DMS53 treated with DMSO at 0.1 percent for 48 hours (cell line): ENCODE measurements at regions not wholly inside any gene's neighbourhood (a gene's known extent, or its start where the extent isn't known, plus 50 kb on each side); places are given as distances from the start of the nearest gene placed in this dataset.

ENCODE experiments used
- DNase-seq: peaks from one replicate; lab custom pipeline; 2025; ENCODE audit not compliant: unreplicated experiment; lab: John Stamatoyannopoulos, UW

DNA sequence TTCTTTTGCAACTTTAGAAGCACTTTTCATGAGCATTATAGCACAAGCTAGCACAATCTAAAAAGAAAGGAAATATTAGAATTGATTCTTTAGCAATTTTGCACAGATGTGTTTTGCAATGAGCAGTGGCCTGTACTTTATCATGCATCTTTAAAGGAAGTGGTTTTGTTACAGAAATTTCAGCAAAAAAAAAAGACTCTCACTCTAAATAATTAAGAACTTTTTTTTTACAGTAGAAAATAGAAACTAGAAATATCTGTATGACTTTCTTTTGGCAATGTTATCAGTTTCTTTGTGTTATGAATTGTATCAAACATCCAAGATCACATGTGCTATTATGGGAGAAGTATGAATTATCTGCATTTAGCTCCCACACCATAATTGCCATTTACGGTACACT lies 195.7 kb upstream of the KLF6 start:
- no peak for DNase-seq

GRCh38 chr10:3980144-3980543 lies 195.1 kb upstream of the KLF6 start:
- no peak for DNase-seq

GRCh38 chr10:3978761-3979160 lies 193.8 kb upstream of the KLF6 start:
- no peak for DNase-seq

- no peak for DNase-seq
Measured at GRCh38 chr10:3978174-3978573, 193.2 kb upstream of the KLF6 start.

GRCh38 chr10:3977761-3978160 lies 192.8 kb upstream of the KLF6 start:
- DNase-seq, result no peak

- peak; percentile 16 for DNase-seq
Measured at GRCh38 chr10:3976718-3977117, 191.7 kb upstream of the KLF6 start.

- DNase-seq, result no peak
Measured at GRCh38 chr10:3976171-3976570, 191.2 kb upstream of the KLF6 start.

DNA sequence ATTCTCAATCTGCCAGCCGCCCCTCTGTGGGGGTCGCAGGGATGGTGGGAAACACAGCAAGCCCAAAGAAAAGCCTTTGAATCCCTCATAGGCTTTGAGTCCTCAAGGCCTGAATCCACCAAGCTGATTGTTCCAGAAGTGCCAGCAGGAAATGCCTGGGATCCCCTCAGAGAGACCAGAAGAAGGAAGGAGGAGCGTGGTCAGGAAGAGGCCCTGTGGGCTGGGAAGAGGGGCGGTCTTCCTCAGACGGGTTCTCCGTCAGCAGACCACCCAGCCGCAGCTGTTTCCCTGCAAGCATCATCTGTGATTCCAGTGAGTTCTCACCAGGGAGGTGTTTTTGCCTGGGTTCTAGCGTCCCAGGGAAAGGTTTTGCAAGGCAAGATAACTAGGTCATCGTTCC lies 190.0 kb upstream of the KLF6 start:
- DNase-seq, result no peak

GRCh38 chr10:3972460-3973301 lies 187.7 kb upstream of the KLF6 start:
- no peak for DNase-seq

GRCh38 chr10:3971713-3972112 lies 186.7 kb upstream of the KLF6 start:
- no peak for DNase-seq

DNA sequence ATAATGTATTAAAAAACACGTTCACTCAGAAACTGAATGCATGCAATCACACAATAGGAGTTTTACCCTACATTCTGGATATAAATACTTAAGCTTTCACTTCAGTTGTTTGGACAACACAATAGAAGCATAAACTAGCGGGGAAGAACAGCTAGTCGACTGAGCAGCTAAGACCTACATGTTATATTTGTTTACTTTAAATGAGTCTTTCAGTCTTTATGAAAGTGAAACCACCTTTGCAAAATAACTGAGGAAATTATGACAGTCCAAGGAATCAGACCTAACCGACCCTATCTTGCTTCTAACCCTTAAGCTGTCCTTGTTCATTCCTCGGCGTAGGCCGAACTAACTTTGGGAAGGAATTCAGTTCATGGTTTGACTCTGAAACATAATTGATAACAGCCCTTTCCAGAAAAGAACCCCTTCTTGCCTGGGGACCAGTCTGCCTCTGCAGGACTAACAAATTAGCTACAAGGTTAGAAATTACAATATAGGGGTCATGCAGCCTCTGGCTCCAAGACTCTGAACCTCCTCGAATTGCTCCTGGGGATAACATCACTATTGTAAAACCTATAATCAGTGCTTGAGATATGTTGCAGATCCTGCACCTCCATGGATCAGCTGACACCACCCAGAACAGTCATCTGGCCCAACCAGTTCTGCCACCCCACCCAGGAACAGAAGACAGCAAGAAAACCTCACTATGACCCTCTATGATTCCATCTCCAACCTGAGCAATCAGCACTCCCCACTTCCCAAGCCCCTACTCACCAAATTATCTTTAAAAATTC lies 185.1 kb upstream of the KLF6 start:
- no peak for DNase-seq

DNA sequence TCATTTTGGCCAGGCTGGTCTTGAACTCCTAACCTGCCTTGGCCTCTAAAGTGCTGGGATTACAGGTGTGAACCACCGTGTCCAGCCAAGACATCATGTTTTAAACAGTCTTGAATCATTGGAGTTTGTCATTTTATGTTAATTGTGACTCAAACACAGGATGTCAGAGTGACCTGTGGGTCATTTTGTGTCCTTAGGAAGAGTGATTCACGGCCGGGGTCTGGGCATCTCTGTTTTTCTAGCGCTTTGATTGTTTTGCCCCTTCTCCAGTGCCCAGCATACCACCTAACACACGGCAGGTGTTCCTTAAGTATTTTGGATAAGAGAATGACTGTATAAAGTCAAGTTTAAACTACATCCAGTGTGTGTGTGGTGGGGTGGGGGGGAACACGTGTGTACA lies 183.7 kb upstream of the KLF6 start:
- DNase-seq, result no peak

- DNase-seq, result no peak
Measured at GRCh38 chr10:3964516-3964915, 179.5 kb upstream of the KLF6 start.

DNA sequence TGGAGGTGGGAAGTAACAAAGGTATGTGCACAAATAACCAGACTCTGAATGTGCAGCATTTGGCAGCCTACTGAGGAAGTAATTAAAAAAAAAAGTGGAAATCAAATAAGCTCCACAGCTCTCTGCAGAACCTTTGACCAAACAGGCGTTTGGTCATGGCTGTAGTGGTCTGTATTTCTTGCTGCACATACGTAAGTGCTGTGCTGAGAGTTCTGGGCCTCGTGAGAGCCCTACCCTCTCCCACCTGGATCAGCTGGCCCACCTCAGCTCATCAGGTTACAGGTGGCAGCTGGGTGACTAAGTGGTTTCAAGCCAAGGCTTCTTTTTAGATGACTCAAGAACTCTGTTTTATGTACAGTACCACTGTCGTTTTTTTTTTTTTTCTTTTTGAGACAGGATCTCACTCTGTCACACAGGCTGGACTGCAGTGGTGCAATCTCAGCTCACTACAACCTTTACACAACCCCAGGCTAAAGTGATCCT lies 178.2 kb upstream of the KLF6 start:
- DNase-seq, result no peak

- DNase-seq, result no peak
Measured at GRCh38 chr10:3961082-3961481, 176.1 kb upstream of the KLF6 start.

DNA sequence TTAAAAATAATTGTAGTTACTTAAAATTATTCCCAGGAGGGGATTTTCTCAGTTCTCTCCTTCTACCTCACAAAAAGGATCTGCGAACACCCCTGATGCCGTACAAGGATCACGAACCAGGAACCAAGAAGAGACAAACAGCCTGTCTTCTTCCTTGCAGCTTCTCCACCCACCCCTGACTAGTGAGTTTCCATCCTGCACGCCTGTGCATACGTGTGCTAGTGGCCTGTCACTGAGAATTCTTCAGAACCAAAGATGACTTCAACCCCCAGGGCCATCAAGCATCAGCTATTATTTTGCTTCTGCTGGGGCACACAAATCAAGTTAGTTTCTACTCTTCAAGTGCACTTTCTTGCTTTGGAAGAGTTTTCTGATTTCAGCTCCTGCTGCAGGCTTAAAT lies 175.5 kb upstream of the KLF6 start:
- no peak for DNase-seq

GRCh38 chr10:3959370-3960325 lies 174.6 kb upstream of the KLF6 start:
- DNase-seq, result no peak

DNA sequence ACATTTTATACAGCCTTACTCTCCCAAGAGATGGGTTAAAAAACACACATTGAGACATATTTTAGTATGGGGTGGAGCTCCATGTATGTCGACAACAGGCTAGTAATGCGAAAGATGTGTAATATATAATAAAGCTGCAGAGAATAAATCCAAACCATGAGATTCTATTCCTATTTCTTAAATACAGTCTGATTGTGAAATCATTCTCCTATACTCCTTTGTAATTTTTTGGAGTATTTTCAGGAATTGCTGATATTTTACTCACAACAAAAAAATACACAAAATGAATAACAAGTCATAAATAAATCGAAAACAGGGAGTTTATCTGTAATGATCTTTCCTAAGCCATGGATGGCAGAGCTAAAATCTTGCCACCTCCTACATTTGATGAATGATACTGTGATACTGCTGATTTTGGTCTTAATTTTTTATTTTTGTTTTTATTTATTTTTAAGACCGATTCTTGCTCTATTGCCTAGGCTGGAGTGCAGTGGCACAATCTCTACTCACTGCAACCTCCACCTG lies 173.5 kb upstream of the KLF6 start:
- no peak for DNase-seq

DNA sequence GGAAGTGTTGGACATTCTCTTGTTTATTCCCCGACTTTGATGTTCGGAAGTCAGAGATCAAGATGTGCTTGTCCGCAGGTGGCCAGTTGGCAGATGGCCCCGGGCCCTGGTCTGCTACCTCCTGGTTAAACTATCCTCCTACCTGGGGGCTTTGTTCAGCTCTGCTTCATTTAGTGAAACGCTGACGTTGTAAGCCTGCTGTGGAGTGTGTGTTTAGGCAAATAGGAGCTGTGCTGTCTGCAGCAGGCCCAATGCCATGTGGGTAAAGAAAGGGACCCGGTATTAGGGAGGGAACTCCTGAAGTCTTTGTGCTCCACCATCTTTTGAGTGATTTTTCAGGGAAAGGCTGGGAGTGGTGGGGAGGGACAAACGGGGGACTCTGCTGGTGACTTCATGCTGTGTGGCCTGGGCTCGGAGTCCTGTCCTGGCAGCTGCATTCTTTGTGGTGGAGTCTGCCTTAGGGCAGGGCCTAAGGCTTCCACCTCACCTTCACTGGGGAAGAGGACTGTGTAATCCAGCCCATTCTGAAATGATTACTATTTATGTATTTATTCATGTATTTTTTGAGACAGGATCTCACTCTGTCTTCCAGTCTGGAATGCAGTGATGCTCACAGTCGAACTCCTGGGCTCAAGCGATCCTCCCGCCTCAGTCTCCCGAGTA lies 171.1 kb upstream of the KLF6 start:
- peak; percentile 97 for DNase-seq

GRCh38 chr10:3955493-3955892 lies 170.5 kb upstream of the KLF6 start:
- DNase-seq, result no peak
